Colonic mucosa (tissue), 4 donors: ENCODE measurements at regions not wholly inside any gene's neighbourhood (a gene's known extent, or its start where the extent isn't known, plus 50 kb on each side); places are given as distances from the start of the nearest gene placed in this dataset.

Source experiments
- DNase-seq: peaks from one replicate; pipeline ENCODE4 v3.0.0-alpha.2; 2020
- H3K27ac ChIP-seq: fragments of 200-600 bp; one replicate; pipeline ENCODE4 v1.8.0; 2021
- H3K27me3 ChIP-seq: fragments of 200-600 bp; one replicate; pipeline ENCODE4 v1.8.0; 2021
- H3K36me3 ChIP-seq: fragments of 200-600 bp; one replicate; pipeline ENCODE4 v1.8.0; 2021
- H3K4me1 ChIP-seq: fragments of 200-600 bp; one replicate; pipeline ENCODE4 v1.8.0; 2021; ENCODE audit warnings: mild to moderate bottlenecking
- H3K4me3 ChIP-seq: fragments of 200-600 bp; one replicate; pipeline ENCODE4 v1.8.0; 2021
- H3K9ac ChIP-seq, 2 donors: one replicate each; pipeline ENCODE4 v1.7.0; 2013; ENCODE audit warnings: control low read depth in 2 of 2, low read depth in 2 of 2, low read length in 2 of 2
- H3K9me3 ChIP-seq: fragments of 200-600 bp; one replicate; pipeline ENCODE4 v1.8.0; 2021
- CTCF ChIP-seq: fragments of 200-600 bp; IDR thresholded peaks from one replicate; pipeline ENCODE4 v1.8.0; 2022; ENCODE audit warnings: antibody characterized with exemption, mild to moderate bottlenecking
- intact Hi-C: fragments of 100-400 bp; cut with DNase I; formaldehyde crosslinking; loops from one replicate; pipeline ENCODE4 v1.14.1; 2022
- donor health status: healthy.
- donor health status: DM: no; HTN: no; CAD: no.
- donor health status: DM: no; HTN: no; CAD: no.

DNA sequence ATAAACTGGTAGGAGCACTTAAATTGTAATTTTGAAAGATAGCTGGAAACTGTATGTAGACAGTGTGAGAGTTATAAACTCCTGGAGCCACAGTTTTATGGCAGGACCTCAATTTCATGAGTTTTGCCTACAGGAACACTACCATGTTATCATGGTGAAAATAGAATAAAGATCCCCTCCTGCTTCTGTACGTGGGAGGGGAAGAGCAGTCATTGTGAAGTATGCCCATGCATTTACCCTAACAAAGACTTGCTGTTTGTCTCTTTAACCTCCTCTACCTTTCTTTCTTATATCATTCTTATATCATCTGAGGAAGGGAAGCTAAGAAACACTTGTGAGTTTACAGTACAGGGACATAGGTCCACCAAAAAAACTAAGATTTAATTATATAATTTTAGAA lies 327.0 kb downstream of the PCDH10 start:
- no peak overlapping the region for H3K9ac ChIP-seq
- no peak for TF ChIP-seq CTCF
- no peak for DNase-seq
- intact Hi-C loops = no loop called here
- no peak overlapping the region for H3K27ac ChIP-seq
- H3K27me3 ChIP-seq = no peaks in the 10 kb centered on the region
- H3K4me3 ChIP-seq = no peak overlapping the region
- H3K9me3 ChIP-seq = no peaks in the 10 kb centered on the region
- no peaks in the 10 kb centered on the region for H3K36me3 ChIP-seq
- no peaks in the 10 kb centered on the region for H3K4me1 ChIP-seq

GRCh38 chr4:133474501-133474900 lies 325.4 kb downstream of the PCDH10 start:
- no peaks in the 10 kb centered on the region for H3K27me3 ChIP-seq
- H3K36me3 ChIP-seq = no peaks in the 10 kb centered on the region
- intact Hi-C loops = no loop called here
- no peak overlapping the region for H3K9ac ChIP-seq
- no peak for DNase-seq
- no peak overlapping the region for H3K4me3 ChIP-seq
- H3K27ac ChIP-seq = no peak overlapping the region
- TF ChIP-seq CTCF = no peak
- H3K9me3 ChIP-seq = no peaks in the 10 kb centered on the region
- no peaks in the 10 kb centered on the region for H3K4me1 ChIP-seq

DNA sequence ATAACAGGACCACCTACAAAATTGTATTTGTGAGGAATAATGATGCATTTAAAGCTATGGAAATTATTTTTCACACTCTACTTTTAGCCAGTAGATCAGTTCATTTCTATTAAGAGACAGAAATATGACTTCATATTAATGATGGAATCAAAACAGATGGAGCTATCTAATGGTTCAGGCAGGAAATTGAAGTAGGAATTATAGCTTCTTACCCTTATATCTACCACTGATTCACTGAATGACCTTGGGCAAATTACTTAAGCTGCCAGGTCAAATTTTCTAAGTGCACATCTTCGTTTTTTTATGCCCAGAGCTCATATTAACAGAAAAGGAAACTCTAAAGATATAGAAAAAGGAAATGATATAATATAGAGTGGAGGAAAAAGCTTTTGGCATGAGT lies 323.1 kb downstream of the PCDH10 start:
- Histone ChIP-seq H3K4me1 (no peaks in the 10 kb centered on the region), H3K4me3 (no peak overlapping the region), H3K9me3 (no peaks in the 10 kb centered on the region), H3K9ac (no peak overlapping the region), H3K27ac (no peak overlapping the region), H3K27me3 (no peaks in the 10 kb centered on the region), H3K36me3 (no peaks in the 10 kb centered on the region)
- intact Hi-C loops = no loop called here
- TF ChIP-seq CTCF = no peak
- DNase-seq = no peak

- Histone ChIP-seq H3K36me3 (no peaks in the 10 kb centered on the region), H3K9ac (no peak overlapping the region), H3K27ac (no peak overlapping the region), H3K4me1 (no peaks in the 10 kb centered on the region), H3K9me3 (no peaks in the 10 kb centered on the region), H3K27me3 (no peaks in the 10 kb centered on the region), H3K4me3 (no peak overlapping the region)
- intact Hi-C loops = no loop called here
- DNase-seq = no peak
- no peak for TF ChIP-seq CTCF
These were observed 318.3 kb downstream of the PCDH10 start for GRCh38 chr4:133467290-133467947.

GRCh38 chr4:133465022-133465421 lies 315.9 kb downstream of the PCDH10 start:
- Histone ChIP-seq H3K4me1 (no peaks in the 10 kb centered on the region), H3K27me3 (no peaks in the 10 kb centered on the region), H3K27ac (no peak overlapping the region), H3K9me3 (no peaks in the 10 kb centered on the region), H3K9ac (no peak overlapping the region), H3K36me3 (no peaks in the 10 kb centered on the region), H3K4me3 (no peak overlapping the region)
- no peak for TF ChIP-seq CTCF
- DNase-seq = no peak
- intact Hi-C loops = no loop called here
